GM12892 (cell line): ENCODE measurements at regions not wholly inside any gene's neighbourhood (a gene's known extent, or its start where the extent isn't known, plus 50 kb on each side); places are given as distances from the start of the nearest gene placed in this dataset.

Experiments used
- POLR2A ChIP-seq: IDR thresholded peaks from 2 replicates; pipeline ENCODE4 v1.6.1; 2011; ENCODE audit warnings: low read depth, low read length, control low read depth
- POLR2AphosphoS5 ChIP-seq: IDR thresholded peaks from 2 replicates; pipeline ENCODE4 v1.6.1; 2011; ENCODE audit warnings: low read depth, low read length, control low read depth

DNA sequence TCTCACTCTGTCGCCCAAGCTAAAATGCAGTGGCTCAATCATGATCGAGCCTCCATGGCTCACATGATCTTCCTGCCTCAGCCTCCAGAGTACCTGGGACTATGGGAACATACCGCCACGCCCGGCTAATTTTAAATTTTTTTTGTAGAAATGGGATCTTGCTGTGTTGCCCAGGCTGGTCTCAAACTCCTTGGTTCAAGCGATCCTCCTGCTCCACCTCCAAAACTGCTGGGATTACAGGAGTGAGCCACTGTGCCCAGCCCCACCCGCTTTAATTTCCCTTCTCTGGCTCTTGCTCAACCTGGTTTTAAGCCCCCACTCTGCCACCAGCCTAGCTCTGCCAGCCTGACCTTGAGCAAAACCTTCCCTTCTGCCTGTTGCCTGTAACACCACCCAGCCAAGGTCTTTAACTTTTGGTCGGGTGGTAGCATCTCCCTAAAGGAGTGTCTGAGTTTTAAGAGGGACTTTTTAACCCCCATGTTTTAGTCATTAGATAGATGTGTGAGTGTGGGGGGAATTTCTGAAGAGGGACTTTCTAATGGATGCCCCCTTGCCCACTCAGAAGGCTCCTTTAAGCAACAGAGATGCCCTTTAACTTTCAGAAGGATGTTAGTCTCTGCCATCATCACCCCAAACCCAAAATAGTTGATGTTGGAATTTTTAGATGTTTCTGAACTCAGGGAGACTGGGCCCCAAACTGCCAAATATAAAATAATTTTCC lies 71.8 kb upstream of the FOXP4 start:
- TF ChIP-seq POLR2AphosphoS5: no peak
- TF ChIP-seq POLR2A: no peak
